ENCODE measurements at regions not wholly inside any gene's neighbourhood (a gene's known extent, or its start where the extent isn't known, plus 50 kb on each side); places are given as distances from the start of the nearest gene placed in this dataset.

DNA sequence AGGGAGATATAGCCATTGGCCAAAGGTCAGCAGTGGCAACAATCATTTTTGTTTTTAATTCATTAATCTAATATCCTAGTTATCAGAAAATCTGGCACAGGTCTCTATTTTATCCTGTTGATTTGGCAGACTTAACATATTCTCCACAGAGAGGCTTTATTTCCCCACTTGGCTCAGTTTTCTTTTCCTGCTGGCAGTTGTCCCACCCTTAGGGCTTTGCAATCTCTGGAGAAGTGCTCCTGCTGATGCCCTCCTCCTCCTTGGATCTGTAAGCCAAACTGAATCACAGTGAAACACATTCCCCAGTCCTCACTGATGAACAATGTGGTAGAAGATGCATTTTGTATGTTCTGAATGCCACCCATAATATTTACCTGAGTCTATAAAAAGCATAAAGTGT, 889.7 kb downstream of the PDHA2 start:
- no peak for TF ChIP-seq RARB (CRISPR knock-in tag; IDR thresholded peaks at IDR 0.05)
- no peak for TF ChIP-seq BACH2 (CRISPR knock-in tag; IDR thresholded peaks at IDR 0.05; ENCODE audit: borderline replicate concordance)
- no peak for TF ChIP-seq ZNF8 (CRISPR knock-in tag; IDR thresholded peaks at IDR 0.05)
- TF ChIP-seq ISL1 (CRISPR knock-in tag; IDR thresholded peaks at IDR 0.05) = no peak
- TF ChIP-seq PATZ1 (CRISPR knock-in tag; IDR thresholded peaks at IDR 0.05; ENCODE audit: borderline replicate concordance) = no peak
- no peak for TF ChIP-seq PPARA (CRISPR knock-in tag; IDR thresholded peaks at IDR 0.05; ENCODE audit: borderline replicate concordance)
- TF ChIP-seq SNAI2 (CRISPR knock-in tag; IDR thresholded peaks at IDR 0.05) = no peak
- TF ChIP-seq ZFP3 (CRISPR knock-in tag; IDR thresholded peaks at IDR 0.05) = no peak
- TF ChIP-seq OSR1 (CRISPR knock-in tag; IDR thresholded peaks at IDR 0.05) = no peak
- no peak for TF ChIP-seq ZFP30 (CRISPR knock-in tag; IDR thresholded peaks at IDR 0.05)
